Fibroblast of the aortic adventitia (primary cell): ENCODE measurements at regions not wholly inside any gene's neighbourhood (a gene's known extent, or its start where the extent isn't known, plus 50 kb on each side); places are given as distances from the start of the nearest gene placed in this dataset.
A peak's percentile ranks its signal among the peaks of the same experiment; 100 is the strongest.

Experiments used
- DNase-seq: peaks from one replicate; pipeline ENCODE4 v3.0.0-alpha.2; 2010; ENCODE audit warnings: low read depth
- H3K4me3 ChIP-seq: 2 replicates; pipeline ENCODE4 v1.5.1; 2011; ENCODE audit warnings: low read depth, mild to moderate bottlenecking, control low read depth, low read length, moderate library complexity
- CTCF ChIP-seq: IDR thresholded peaks from 2 replicates; pipeline ENCODE4 v1.5.1; 2011; ENCODE audit warnings: mild to moderate bottlenecking, low read length, control low read depth, inconsistent platforms; ENCODE audit not compliant: insufficient read depth

- DNase-seq: no peak
- TF ChIP-seq CTCF: no peak
- no peak overlapping the region for H3K4me3 ChIP-seq
These were observed 492.4 kb upstream of the KLF4 start for GRCh38 chr9:107982001-107982400.

- H3K4me3 ChIP-seq: no peak overlapping the region
- DNase-seq: no peak
- TF ChIP-seq CTCF: no peak
These were observed 491.4 kb upstream of the KLF4 start for GRCh38 chr9:107980984-107981383.

GRCh38 chr9:107976767-107977166 is 487.2 kb upstream of the KLF4 start:
- DNase-seq: peak; percentile 75
- no peak overlapping the region for H3K4me3 ChIP-seq
- no peak for TF ChIP-seq CTCF

- TF ChIP-seq CTCF: no peak
- DNase-seq: no peak
- H3K4me3 ChIP-seq: no peak overlapping the region
These were observed 485.9 kb upstream of the KLF4 start for GRCh38 chr9:107975426-107976010.

GRCh38 chr9:107973451-107973850 is 483.9 kb upstream of the KLF4 start:
- DNase-seq: no peak
- H3K4me3 ChIP-seq: no peak overlapping the region
- TF ChIP-seq CTCF: no peak

GRCh38 chr9:107972346-107972745 is 482.8 kb upstream of the KLF4 start:
- no peak for DNase-seq
- no peak for TF ChIP-seq CTCF
- no peak overlapping the region for H3K4me3 ChIP-seq

GRCh38 chr9:107971241-107971640 is 481.7 kb upstream of the KLF4 start:
- peak; percentile 55 for DNase-seq
- H3K4me3 ChIP-seq: no peak overlapping the region
- no peak for TF ChIP-seq CTCF
